Adrenal gland (tissue), 9 donors: ENCODE measurements at regions not wholly inside any gene's neighbourhood (a gene's known extent, or its start where the extent isn't known, plus 50 kb on each side); places are given as distances from the start of the nearest gene placed in this dataset.

Experiments
- DNase-seq, 7 donors: peaks; one replicate each; pipeline ENCODE4 v3.0.0-alpha.2; 2019 to 2020
- H3K27ac ChIP-seq, 5 donors: fragments of 200-600 bp; sonication (generic) in 4 of 5; 1 replicate in 3 of 5; 2 replicates in 2 of 5; pipeline versions ENCODE4 v1.5.1 to v1.8.0; 2016 to 2020; ENCODE audit warnings: mild to moderate bottlenecking in 1 of 5
- H3K27me3 ChIP-seq: fragments of 200-600 bp; 2 replicates; pipeline ENCODE4 v1.8.0; 2021
- H3K36me3 ChIP-seq, 2 donors: fragments of 200-600 bp; replicated peaks in 1 of 2; 1 replicate in 1 of 2; 2 replicates in 1 of 2; pipeline versions ENCODE4 v1.5.1 to v1.8.0; 2018 to 2022
- H3K4me1 ChIP-seq, 2 donors: fragments of 200-600 bp; replicated peaks in 1 of 2; 1 replicate in 1 of 2; 2 replicates in 1 of 2; pipeline versions ENCODE4 v1.5.1 to v1.8.0; 2018 to 2021
- H3K4me3 ChIP-seq, 4 donors: fragments of 200-600 bp; sonication (generic) in 3 of 4; one replicate each; pipeline ENCODE4 v1.5.1; 2016 to 2018
- H3K9me3 ChIP-seq, 3 donors: fragments of 200-600 bp; sonication (generic) in 1 of 3; replicated peaks in 1 of 3; 1 replicate in 2 of 3; 2 replicates in 1 of 3; pipeline versions ENCODE4 v1.5.1 to v1.8.0; 2016 to 2021
- POLR2A ChIP-seq, 2 donors: fragments of 450-650 bp; IDR thresholded peaks; one replicate each; pipeline ENCODE4 v1.6.1; 2017; ENCODE audit warnings: antibody characterized with exemption in 2 of 2, mild to moderate bottlenecking in 2 of 2, moderate library complexity in 1 of 2
- whole genome bisulfite sequencing, 4 donors: extraction: QIAGEN DNeasy Blood & Tissue Kit in 2 of 4; methylation state at CpG; one replicate each; pipeline versions ENCODE4 v1.1.5 to v1.1.7; 2013 to 2017; 5-methylcytosine and 5-hydroxymethylcytosine counted together
- intact Hi-C, 2 donors: fragments of 100-400 bp; cut with DNase I; formaldehyde crosslinking; loops; one replicate each; pipeline versions ENCODE4 v1.14.1 to v1.15.0; 2022 to 2023
- TF ChIP-seq, protein P1 (sequence below), 6 experiments: fragments of 450-650 bp in 4 of 6; fragments of 200-600 bp in 2 of 6; sonication (generic) in 1 of 6; IDR thresholded peaks; 1 replicate in 5 of 6; 2 replicates in 1 of 6; pipeline versions ENCODE4 v1.5.1 to v1.8.0; 2016 to 2021; ENCODE audit warnings: antibody characterized with exemption in 6 of 6, mild to moderate bottlenecking in 2 of 6, moderate library complexity in 1 of 6
- donor health status: healthy with polysubstance abuse.
- donor health status: Bipolar disorder and iron deficiency.
- donor health status: DM: yes; HTN: yes; CAD: no.
- donor health status: DM: no; HTN: no; CAD: no.
- donor health status: DM: no; HTN: no; CAD: no.

DNA sequence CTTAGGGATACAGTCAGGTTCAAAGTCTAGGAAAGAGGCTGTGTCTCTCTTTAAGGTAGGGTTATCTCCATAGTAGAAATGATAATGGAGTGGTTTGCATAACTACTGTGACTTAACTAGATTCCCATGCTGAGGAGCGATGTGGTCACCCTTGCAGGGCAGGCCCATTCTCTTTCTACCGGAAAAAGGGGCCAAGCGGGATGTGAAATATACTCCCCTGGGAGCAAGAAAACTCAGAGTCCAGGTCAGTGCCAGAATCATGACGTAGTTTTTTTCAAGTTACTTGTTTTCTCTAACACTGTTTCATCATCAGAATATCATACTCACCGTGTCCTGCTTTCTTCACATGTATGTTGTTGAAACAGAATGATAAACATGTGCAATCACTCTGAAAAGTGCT, 649.0 kb upstream of the ANKRD30A start:
- intact Hi-C loops = no loop called here
- Histone ChIP-seq H3K27ac (no peak overlapping the region), H3K4me3 (no peak overlapping the region), H3K36me3 (no peaks in the 10 kb centered on the region), H3K4me1 (no peaks in the 10 kb centered on the region), H3K9me3 (no peaks in the 10 kb centered on the region), H3K27me3 (no peaks in the 10 kb centered on the region)
- 89 to 96% (median 91%) methylated on average over 5 of the region's 5 CpGs for WGBS, 4 donors
- DNase-seq = no peak
- no peak for TF ChIP-seq POLR2A (IDR thresholded peaks at IDR 0.05)
- TF ChIP-seq, protein P1, sequence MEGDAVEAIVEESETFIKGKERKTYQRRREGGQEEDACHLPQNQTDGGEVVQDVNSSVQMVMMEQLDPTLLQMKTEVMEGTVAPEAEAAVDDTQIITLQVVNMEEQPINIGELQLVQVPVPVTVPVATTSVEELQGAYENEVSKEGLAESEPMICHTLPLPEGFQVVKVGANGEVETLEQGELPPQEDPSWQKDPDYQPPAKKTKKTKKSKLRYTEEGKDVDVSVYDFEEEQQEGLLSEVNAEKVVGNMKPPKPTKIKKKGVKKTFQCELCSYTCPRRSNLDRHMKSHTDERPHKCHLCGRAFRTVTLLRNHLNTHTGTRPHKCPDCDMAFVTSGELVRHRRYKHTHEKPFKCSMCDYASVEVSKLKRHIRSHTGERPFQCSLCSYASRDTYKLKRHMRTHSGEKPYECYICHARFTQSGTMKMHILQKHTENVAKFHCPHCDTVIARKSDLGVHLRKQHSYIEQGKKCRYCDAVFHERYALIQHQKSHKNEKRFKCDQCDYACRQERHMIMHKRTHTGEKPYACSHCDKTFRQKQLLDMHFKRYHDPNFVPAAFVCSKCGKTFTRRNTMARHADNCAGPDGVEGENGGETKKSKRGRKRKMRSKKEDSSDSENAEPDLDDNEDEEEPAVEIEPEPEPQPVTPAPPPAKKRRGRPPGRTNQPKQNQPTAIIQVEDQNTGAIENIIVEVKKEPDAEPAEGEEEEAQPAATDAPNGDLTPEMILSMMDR (IDR thresholded peaks at IDR 0.05) = no peak

DNA sequence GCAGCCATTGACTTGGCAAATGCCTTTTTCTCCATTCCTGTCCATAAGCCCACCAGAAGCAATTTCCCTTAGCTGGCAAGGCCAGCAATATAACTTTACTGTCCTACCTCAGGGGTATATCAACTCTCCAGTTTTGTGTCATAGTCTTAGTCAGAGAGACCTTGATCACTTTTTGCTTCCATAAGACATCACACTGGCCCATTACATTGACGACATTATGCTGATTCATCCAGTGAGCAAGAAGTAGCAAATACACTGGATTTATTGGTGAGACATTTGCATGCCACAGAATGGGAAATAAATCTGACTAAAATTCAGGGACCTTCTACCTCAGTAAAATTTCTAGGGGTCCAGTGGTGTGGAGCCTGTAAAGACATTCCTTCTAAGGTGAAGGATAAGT, 649.7 kb upstream of the ANKRD30A start:
- Histone ChIP-seq H3K9me3 (no peaks in the 10 kb centered on the region), H3K27ac (no peak overlapping the region), H3K36me3 (no peaks in the 10 kb centered on the region), H3K4me1 (no peaks in the 10 kb centered on the region), H3K4me3 (no peak overlapping the region), H3K27me3 (no peaks in the 10 kb centered on the region)
- no peak for TF ChIP-seq POLR2A (IDR thresholded peaks at IDR 0.05)
- TF ChIP-seq, protein P1 (IDR thresholded peaks at IDR 0.05) = no peak
- no peak for DNase-seq
- 58 to 85% (median 78%) methylated on average over 1 of the region's 1 CpG for WGBS, 4 donors
- intact Hi-C loops = no loop called here

DNA sequence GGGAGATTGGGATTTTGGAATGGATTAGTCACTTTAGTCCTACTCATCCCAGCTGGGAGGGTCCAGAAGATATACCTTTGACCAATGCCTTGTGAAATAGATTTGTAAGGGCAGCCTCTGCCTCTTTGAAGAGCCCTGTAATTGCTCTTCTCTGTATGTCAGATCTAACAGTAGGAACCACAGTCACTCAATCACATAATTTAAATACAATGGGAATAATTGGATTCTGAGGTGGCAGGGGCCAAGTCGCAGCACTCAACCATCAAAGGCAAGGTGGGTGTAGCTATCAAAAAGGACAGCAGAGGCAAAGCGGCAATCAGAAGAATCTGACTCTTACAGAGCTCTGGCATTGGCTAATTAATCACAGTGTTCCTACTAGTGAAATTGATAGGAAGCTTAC, 650.9 kb upstream of the ANKRD30A start:
- no peak overlapping the region for H3K27ac ChIP-seq
- H3K4me3 ChIP-seq = no peak overlapping the region
- no peak for DNase-seq
- 84 to 91% (median 89%) methylated on average over 2 of the region's 2 CpGs for WGBS, 4 donors
- TF ChIP-seq POLR2A (IDR thresholded peaks at IDR 0.05) = no peak
- TF ChIP-seq, protein P1 (IDR thresholded peaks at IDR 0.05) = no peak
- no peaks in the 10 kb centered on the region for H3K27me3 ChIP-seq
- no peaks in the 10 kb centered on the region for H3K4me1 ChIP-seq
- no peaks in the 10 kb centered on the region for H3K9me3 ChIP-seq
- H3K36me3 ChIP-seq = no peaks in the 10 kb centered on the region
- intact Hi-C loops = no loop called here

DNA sequence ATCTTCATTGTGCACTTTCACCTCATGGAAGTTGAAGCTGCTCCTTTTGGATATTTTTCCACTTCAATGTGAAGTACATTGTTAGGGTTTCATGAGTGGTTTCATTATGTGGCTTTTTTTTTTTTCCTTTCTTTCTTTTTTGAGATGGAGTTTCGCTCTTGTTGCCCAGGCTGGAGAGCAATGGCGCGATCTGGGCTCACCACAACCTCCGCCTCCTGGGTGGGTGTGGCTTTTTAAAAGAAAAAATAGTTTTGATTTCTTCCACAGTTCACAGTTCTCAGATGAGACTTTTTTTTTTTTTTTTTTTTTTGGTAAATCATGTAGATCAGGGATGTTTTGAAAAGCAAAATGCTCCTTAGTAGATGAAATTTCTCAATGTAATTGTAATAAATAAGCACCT, 652.3 kb upstream of the ANKRD30A start:
- Histone ChIP-seq H3K4me3 (no peak overlapping the region), H3K4me1 (no peaks in the 10 kb centered on the region), H3K9me3 (no peaks in the 10 kb centered on the region), H3K27me3 (no peaks in the 10 kb centered on the region), H3K27ac (no peak overlapping the region), H3K36me3 (no peaks in the 10 kb centered on the region)
- 80 to 98% (median 92%) methylated on average over 4 of the region's 4 CpGs for WGBS, 4 donors
- intact Hi-C loops = no loop called here
- no peak for DNase-seq
- no peak for TF ChIP-seq POLR2A (IDR thresholded peaks at IDR 0.05)
- TF ChIP-seq, protein P1 (IDR thresholded peaks at IDR 0.05) = no peak
